GM18502 (cell line): ENCODE measurements at regions not wholly inside any gene's neighbourhood (a gene's known extent, or its start where the extent isn't known, plus 50 kb on each side); places are given as distances from the start of the nearest gene placed in this dataset.

Source experiments
- ATAC-seq: cut with Tn5 transposase; IDR thresholded peaks from one replicate; pipeline ENCODE4 v1.9.1; 2021; ENCODE audit warnings: mild to moderate bottlenecking; ENCODE audit not compliant: unreplicated experiment, poor library complexity

GRCh38 chr2:18708203-18708715, 118.9 kb upstream of the NT5C1B start:
- no peak for ATAC-seq

GRCh38 chr2:18706001-18706400, 116.6 kb upstream of the NT5C1B start:
- ATAC-seq: no peak

- ATAC-seq: no peak
These were observed 114.9 kb upstream of the NT5C1B start for GRCh38 chr2:18704276-18704675.

GRCh38 chr2:18703555-18703954, 114.2 kb upstream of the NT5C1B start:
- ATAC-seq: no peak

GRCh38 chr2:18701981-18702380, 112.6 kb upstream of the NT5C1B start:
- no peak for ATAC-seq

GRCh38 chr2:18701546-18701945, 112.2 kb upstream of the NT5C1B start:
- no peak for ATAC-seq

- ATAC-seq: no peak
These were observed 101.0 kb upstream of the NT5C1B start for GRCh38 chr2:18690342-18690741.

- ATAC-seq: no peak
These were observed 95.1 kb upstream of the NT5C1B start for GRCh38 chr2:18684206-18685038.

GRCh38 chr2:18682681-18683080, 93.3 kb upstream of the NT5C1B start:
- ATAC-seq: no peak

GRCh38 chr2:18677280-18677679, 87.9 kb upstream of the NT5C1B start:
- ATAC-seq: no peak

GRCh38 chr2:18674309-18674708, 84.9 kb upstream of the NT5C1B start:
- ATAC-seq: no peak

- no peak for ATAC-seq
These were observed 82.0 kb upstream of the NT5C1B start for GRCh38 chr2:18671363-18671762.

GRCh38 chr2:18668221-18668620, 78.9 kb upstream of the NT5C1B start:
- no peak for ATAC-seq

GRCh38 chr2:18664421-18664820, 75.1 kb upstream of the NT5C1B start:
- no peak for ATAC-seq

GRCh38 chr2:18663861-18664260, 74.5 kb upstream of the NT5C1B start:
- ATAC-seq: no peak

GRCh38 chr2:18662689-18663088, 73.3 kb upstream of the NT5C1B start:
- ATAC-seq: no peak

- no peak for ATAC-seq
These were observed 70.5 kb upstream of the NT5C1B start for GRCh38 chr2:18659915-18660314.

GRCh38 chr2:18656048-18656447, 66.7 kb upstream of the NT5C1B start:
- no peak for ATAC-seq

GRCh38 chr2:18651842-18652774, 62.7 kb upstream of the NT5C1B start:
- no peak for ATAC-seq

- ATAC-seq: no peak
These were observed 60.9 kb upstream of the NT5C1B start for GRCh38 chr2:18650221-18650620.

- no peak for ATAC-seq
These were observed 60.2 kb upstream of the NT5C1B start for GRCh38 chr2:18649502-18650135.
